ENCODE measurements at regions not wholly inside any gene's neighbourhood (a gene's known extent, or its start where the extent isn't known, plus 50 kb on each side); places are given as distances from the start of the nearest gene placed in this dataset.

DNA sequence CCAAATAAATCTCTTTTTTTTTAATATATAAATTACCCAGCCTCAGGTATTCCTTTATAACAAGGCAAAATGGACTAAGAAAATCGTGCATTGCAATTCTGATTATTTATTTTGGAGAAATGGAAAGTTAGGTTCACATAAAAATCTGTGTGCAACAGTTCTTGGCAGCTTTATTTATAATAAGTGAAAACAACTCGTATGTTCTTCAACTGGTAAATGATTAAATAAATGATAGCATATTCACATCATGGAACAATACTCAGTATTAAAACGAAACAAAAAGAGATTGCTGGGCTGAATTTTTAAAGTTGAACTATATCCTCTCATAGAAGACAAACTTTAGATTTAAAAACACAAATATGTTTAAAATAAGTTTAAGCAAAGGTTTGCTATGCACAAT, 176.3 kb upstream of the ZNF385D start:
- FAIRE-seq: no peak

More for the DNA sequence above, 176.3 kb upstream of the ZNF385D start:
- Histone ChIP-seq H3K27ac (ENCODE audit: insufficient read depth, low read depth, low read length) (no peak overlapping the region), H3K4me1 (ENCODE audit: control insufficient read depth, extremely low read depth, insufficient read depth, low read length) (no peaks in the 10 kb centered on the region), H3K27me3 (ENCODE audit: control insufficient read depth in 2 of 2, insufficient read depth in 2 of 2, low read length in 2 of 2) (no peaks in the 10 kb centered on the region), H3K79me2 (ENCODE audit: control insufficient read depth, insufficient read depth, low read length) (no peaks in the 10 kb centered on the region), H2AFZ (ENCODE audit: low read depth, low read length) (no peak overlapping the region), H3K4me2 (ENCODE audit: insufficient read depth, low read length) (no peak overlapping the region), H4K20me1 (replicated peaks; ENCODE audit: control insufficient read depth, extremely low read depth, insufficient read depth, low read length) (no peaks in the 10 kb centered on the region), H3K36me3 (ENCODE audit: control insufficient read depth in 2 of 2, extremely low read depth in 1 of 2, insufficient read depth in 2 of 2, low read length in 2 of 2) (no peaks in the 10 kb centered on the region), H3K4me3 (replicated peaks in 1 of 3; ENCODE audit: insufficient read depth in 1 of 3, low read depth in 1 of 3, low read length in 3 of 3) (no peak overlapping the region), H3K9me1 (replicated peaks; ENCODE audit: control insufficient read depth, extremely low read depth, insufficient read depth, low read length) (no peaks in the 10 kb centered on the region), H3K9ac (replicated peaks; ENCODE audit: extremely low read depth, insufficient read depth, low read length) (no peak overlapping the region), H3K9me3 (replicated peaks; ENCODE audit: control insufficient read depth, insufficient read depth, low read length) (no peaks in the 10 kb centered on the region)
- dilution Hi-C loops (cut with MboI; ENCODE audit: extremely low pct_ligation_motif_present, low sequenced_read_pairs): no loop called here
- BruUV-seq (replicated peaks): no TSS peak
- POLR2A ChIA-PET: no interaction called here
- intact Hi-C loops (cut with micrococcal nuclease): no loop called here
- TF ChIP-seq POLR2AphosphoS5 (IDR thresholded peaks at IDR 0.05; ENCODE audit: insufficient read depth, low read depth, low read length) (no peak), MYC (IDR thresholded peaks at IDR 0.05; ENCODE audit: low read depth, low read length) (no peak), FOS (IDR thresholded peaks at IDR 0.05; ENCODE audit: borderline replicate concordance, insufficient read depth, low read length) (no peak), JUN (IDR thresholded peaks at IDR 0.05; ENCODE audit: borderline replicate concordance, insufficient read depth, insufficient read length, low read depth) (no peak), EZH2 (IDR thresholded peaks at IDR 0.05; ENCODE audit: borderline replicate concordance, low read depth, low read length, severe bottlenecking) (no peak), GATA2 (IDR thresholded peaks at IDR 0.05; ENCODE audit: insufficient read depth, insufficient read length, low read depth, low read length) (no peak), POLR2A (IDR thresholded peaks at IDR 0.05; ENCODE audit: low read depth, low read length) (no peak)
- TF ChIP-seq, protein P1, sequence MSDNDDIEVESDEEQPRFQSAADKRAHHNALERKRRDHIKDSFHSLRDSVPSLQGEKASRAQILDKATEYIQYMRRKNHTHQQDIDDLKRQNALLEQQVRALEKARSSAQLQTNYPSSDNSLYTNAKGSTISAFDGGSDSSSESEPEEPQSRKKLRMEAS (IDR thresholded peaks at IDR 0.05; ENCODE audit: insufficient read depth, insufficient read length): no peak
- TF ChIP-seq, protein P2, sequence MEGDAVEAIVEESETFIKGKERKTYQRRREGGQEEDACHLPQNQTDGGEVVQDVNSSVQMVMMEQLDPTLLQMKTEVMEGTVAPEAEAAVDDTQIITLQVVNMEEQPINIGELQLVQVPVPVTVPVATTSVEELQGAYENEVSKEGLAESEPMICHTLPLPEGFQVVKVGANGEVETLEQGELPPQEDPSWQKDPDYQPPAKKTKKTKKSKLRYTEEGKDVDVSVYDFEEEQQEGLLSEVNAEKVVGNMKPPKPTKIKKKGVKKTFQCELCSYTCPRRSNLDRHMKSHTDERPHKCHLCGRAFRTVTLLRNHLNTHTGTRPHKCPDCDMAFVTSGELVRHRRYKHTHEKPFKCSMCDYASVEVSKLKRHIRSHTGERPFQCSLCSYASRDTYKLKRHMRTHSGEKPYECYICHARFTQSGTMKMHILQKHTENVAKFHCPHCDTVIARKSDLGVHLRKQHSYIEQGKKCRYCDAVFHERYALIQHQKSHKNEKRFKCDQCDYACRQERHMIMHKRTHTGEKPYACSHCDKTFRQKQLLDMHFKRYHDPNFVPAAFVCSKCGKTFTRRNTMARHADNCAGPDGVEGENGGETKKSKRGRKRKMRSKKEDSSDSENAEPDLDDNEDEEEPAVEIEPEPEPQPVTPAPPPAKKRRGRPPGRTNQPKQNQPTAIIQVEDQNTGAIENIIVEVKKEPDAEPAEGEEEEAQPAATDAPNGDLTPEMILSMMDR (IDR thresholded peaks at IDR 0.05; ENCODE audit: extremely low read depth in 1 of 2, insufficient read depth in 1 of 2, low read depth in 1 of 2, low read length in 2 of 2): no peak
- no peak for DNase-seq (ENCODE audit: low read depth, low spot score)
- CTCF ChIA-PET: no interaction called here

Measured in endothelial cell of umbilical vein (primary cell).